GM10266 (cell line): ENCODE measurements at regions not wholly inside any gene's neighbourhood (a gene's known extent, or its start where the extent isn't known, plus 50 kb on each side); places are given as distances from the start of the nearest gene placed in this dataset.

ENCODE experiments used
- DNase-seq: peaks from one replicate; pipeline ENCODE4 v3.0.0; 2012; ENCODE audit errors: extremely low spot score
- CTCF ChIP-seq: IDR thresholded peaks from 2 replicates; pipeline ENCODE4 v1.5.1; 2012; ENCODE audit warnings: mild to moderate bottlenecking, low read depth; ENCODE audit not compliant: control insufficient read depth, insufficient read depth; ENCODE audit errors: missing control alignments

GRCh38 chr11:13826505-13827278, 135.8 kb upstream of the SPON1 start:
- no peak for DNase-seq
- TF ChIP-seq CTCF: no peak

- DNase-seq: no peak
- TF ChIP-seq CTCF: no peak
These were observed 130.8 kb upstream of the SPON1 start for GRCh38 chr11:13831696-13832095.

GRCh38 chr11:13834463-13834862, 128.1 kb upstream of the SPON1 start:
- peak; percentile 10 for TF ChIP-seq CTCF
- no peak for DNase-seq

GRCh38 chr11:13836666-13837065, 125.9 kb upstream of the SPON1 start:
- TF ChIP-seq CTCF: no peak
- no peak for DNase-seq

GRCh38 chr11:13837286-13837685, 125.2 kb upstream of the SPON1 start:
- no peak for TF ChIP-seq CTCF
- no peak for DNase-seq

- no peak for DNase-seq
- TF ChIP-seq CTCF: no peak
These were observed 121.1 kb upstream of the SPON1 start for GRCh38 chr11:13841393-13841792.

GRCh38 chr11:13848031-13848430, 114.5 kb upstream of the SPON1 start:
- TF ChIP-seq CTCF: no peak
- DNase-seq: no peak
